ENCODE measurements at regions not wholly inside any gene's neighbourhood (a gene's known extent, or its start where the extent isn't known, plus 50 kb on each side); places are given as distances from the start of the nearest gene placed in this dataset.

- Histone ChIP-seq H3K27ac (ENCODE audit: low read length) (no peak overlapping the region), H3K79me2 (replicated peaks; ENCODE audit: insufficient read depth, low read length) (no peaks in the 10 kb centered on the region), H3K9me2 (ENCODE audit: insufficient read depth, low read length) (no peaks in the 10 kb centered on the region), H2AFZ (ENCODE audit: low read depth, low read length) (no peak overlapping the region), H3K4me3 (ENCODE audit: low read length) (no peak overlapping the region), H4K20me1 (ENCODE audit: insufficient read depth) (no peaks in the 10 kb centered on the region), H3K9me3 (ENCODE audit: low read length) (no peaks in the 10 kb centered on the region), H3K9ac (ENCODE audit: low read length) (no peak overlapping the region), H3K27me3 (ENCODE audit: insufficient read depth, low read depth, low read length) (no peaks in the 10 kb centered on the region), H3F3A (ENCODE audit: insufficient read depth, low read length, poor library complexity, severe bottlenecking) (no peaks in the 10 kb centered on the region), H3K4me2 (ENCODE audit: low read length) (no peak overlapping the region), H3K36me3 (ENCODE audit: insufficient read depth, low read length) (no peaks in the 10 kb centered on the region)
- TF ChIP-seq REST (IDR thresholded peaks at IDR 0.05; ENCODE audit: borderline replicate concordance): no peak
- TF ChIP-seq EP300 (conservative IDR thresholded peaks at IDR 0.05; ENCODE audit: poor library complexity, severe bottlenecking): no peak
- TF ChIP-seq POLR2AphosphoS5 (IDR thresholded peaks at IDR 0.05): no peak
- TF ChIP-seq MXI1 (conservative IDR thresholded peaks at IDR 0.05; ENCODE audit: poor library complexity, severe bottlenecking): no peak
- TF ChIP-seq EZH2 (IDR thresholded peaks at IDR 0.05; ENCODE audit: borderline replicate concordance, insufficient read depth, low read length, poor library complexity, severe bottlenecking): no peak
- no peak for TF ChIP-seq TAF1 (IDR thresholded peaks at IDR 0.05; ENCODE audit: low read depth)
- TF ChIP-seq SMC3 (conservative IDR thresholded peaks at IDR 0.05; ENCODE audit: poor library complexity): no peak
- TF ChIP-seq CTCF (IDR thresholded peaks at IDR 0.05; ENCODE audit: poor library complexity, severe bottlenecking): no peak
- TF ChIP-seq RAD21 (conservative IDR thresholded peaks at IDR 0.05): no peak
These were observed 457.5 kb upstream of the GNPDA2 start for GRCh38 chr4:45183905-45184304.

GRCh38 chr4:45172636-45173035 is 446.3 kb upstream of the GNPDA2 start:
- Histone ChIP-seq H3K9me2 (ENCODE audit: insufficient read depth, low read length) (no peaks in the 10 kb centered on the region), H3K9me3 (ENCODE audit: low read length) (no peaks in the 10 kb centered on the region), H4K20me1 (ENCODE audit: insufficient read depth) (no peaks in the 10 kb centered on the region), H3F3A (ENCODE audit: insufficient read depth, low read length, poor library complexity, severe bottlenecking) (no peaks in the 10 kb centered on the region), H3K27me3 (ENCODE audit: insufficient read depth, low read depth, low read length) (no peaks in the 10 kb centered on the region), H3K9ac (ENCODE audit: low read length) (no peak overlapping the region), H3K36me3 (ENCODE audit: insufficient read depth, low read length) (no peaks in the 10 kb centered on the region), H2AFZ (ENCODE audit: low read depth, low read length) (no peak overlapping the region), H3K4me2 (ENCODE audit: low read length) (no peak overlapping the region), H3K79me2 (replicated peaks; ENCODE audit: insufficient read depth, low read length) (no peaks in the 10 kb centered on the region), H3K4me3 (ENCODE audit: low read length) (no peak overlapping the region), H3K27ac (ENCODE audit: low read length) (no peak overlapping the region)
- TF ChIP-seq MXI1 (conservative IDR thresholded peaks at IDR 0.05; ENCODE audit: poor library complexity, severe bottlenecking) (no peak), TAF1 (IDR thresholded peaks at IDR 0.05; ENCODE audit: low read depth) (no peak), EZH2 (IDR thresholded peaks at IDR 0.05; ENCODE audit: borderline replicate concordance, insufficient read depth, low read length, poor library complexity, severe bottlenecking) (no peak), POLR2AphosphoS5 (IDR thresholded peaks at IDR 0.05) (no peak), RAD21 (conservative IDR thresholded peaks at IDR 0.05) (no peak), CTCF (IDR thresholded peaks at IDR 0.05; ENCODE audit: poor library complexity, severe bottlenecking) (no peak), EP300 (conservative IDR thresholded peaks at IDR 0.05; ENCODE audit: poor library complexity, severe bottlenecking) (no peak), REST (IDR thresholded peaks at IDR 0.05; ENCODE audit: borderline replicate concordance) (no peak), SMC3 (conservative IDR thresholded peaks at IDR 0.05; ENCODE audit: poor library complexity) (no peak)
